ENCODE measurements at regions not wholly inside any gene's neighbourhood (a gene's known extent, or its start where the extent isn't known, plus 50 kb on each side); places are given as distances from the start of the nearest gene placed in this dataset.

DNA sequence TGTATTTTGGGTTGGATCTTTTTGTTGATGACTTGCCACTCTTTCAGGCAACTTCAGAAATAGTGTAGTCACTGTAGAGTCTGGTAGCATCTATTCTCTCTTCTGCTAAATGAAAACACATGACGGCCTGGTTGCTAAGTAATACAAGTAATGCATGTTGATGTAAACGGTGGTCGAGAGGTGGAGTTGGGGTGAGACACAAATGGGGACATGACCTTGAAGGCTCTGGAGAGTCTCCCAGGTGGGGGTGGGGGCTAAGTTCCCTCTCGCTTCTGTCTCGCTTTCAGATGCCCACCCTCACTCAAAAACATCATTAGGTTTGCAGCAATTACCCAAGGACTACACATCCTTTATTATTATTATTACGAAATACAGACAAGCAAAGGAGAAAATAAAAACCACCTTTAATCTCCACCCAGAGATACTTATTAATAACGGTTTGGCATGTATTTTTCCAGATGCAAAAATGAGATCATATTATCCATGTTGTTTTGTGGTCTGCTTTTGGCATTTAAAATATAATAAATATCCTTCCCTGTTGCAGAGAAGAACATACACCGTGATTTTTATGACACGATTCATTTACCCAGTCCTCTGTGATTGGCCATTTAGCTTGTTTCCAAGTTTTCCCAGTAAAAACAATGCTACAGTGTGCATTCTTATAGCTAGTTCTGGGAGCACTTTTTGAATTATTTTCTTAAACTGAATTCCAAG, 138.1 kb downstream of the MIS18A start:
- Mint-ChIP-seq H3K4me3 (no peak overlapping the region), H3K4me1 (peaks cover 28% of the 10 kb centered on the region), H3K27ac (ENCODE audit: unreplicated experiment) (no peak overlapping the region), H3K27me3 (ENCODE audit: low read depth) (no peaks in the 10 kb centered on the region), H3K9me3 (peaks cover 5% of the 10 kb centered on the region), H3K36me3 (ENCODE audit: low read depth) (no peaks in the 10 kb centered on the region)
- DNase-seq (ENCODE audit: low read depth, low spot score) = no peak
- TF ChIP-seq, protein P1, sequence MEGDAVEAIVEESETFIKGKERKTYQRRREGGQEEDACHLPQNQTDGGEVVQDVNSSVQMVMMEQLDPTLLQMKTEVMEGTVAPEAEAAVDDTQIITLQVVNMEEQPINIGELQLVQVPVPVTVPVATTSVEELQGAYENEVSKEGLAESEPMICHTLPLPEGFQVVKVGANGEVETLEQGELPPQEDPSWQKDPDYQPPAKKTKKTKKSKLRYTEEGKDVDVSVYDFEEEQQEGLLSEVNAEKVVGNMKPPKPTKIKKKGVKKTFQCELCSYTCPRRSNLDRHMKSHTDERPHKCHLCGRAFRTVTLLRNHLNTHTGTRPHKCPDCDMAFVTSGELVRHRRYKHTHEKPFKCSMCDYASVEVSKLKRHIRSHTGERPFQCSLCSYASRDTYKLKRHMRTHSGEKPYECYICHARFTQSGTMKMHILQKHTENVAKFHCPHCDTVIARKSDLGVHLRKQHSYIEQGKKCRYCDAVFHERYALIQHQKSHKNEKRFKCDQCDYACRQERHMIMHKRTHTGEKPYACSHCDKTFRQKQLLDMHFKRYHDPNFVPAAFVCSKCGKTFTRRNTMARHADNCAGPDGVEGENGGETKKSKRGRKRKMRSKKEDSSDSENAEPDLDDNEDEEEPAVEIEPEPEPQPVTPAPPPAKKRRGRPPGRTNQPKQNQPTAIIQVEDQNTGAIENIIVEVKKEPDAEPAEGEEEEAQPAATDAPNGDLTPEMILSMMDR (conservative IDR thresholded peaks at IDR 0.05) = no peak

DNA sequence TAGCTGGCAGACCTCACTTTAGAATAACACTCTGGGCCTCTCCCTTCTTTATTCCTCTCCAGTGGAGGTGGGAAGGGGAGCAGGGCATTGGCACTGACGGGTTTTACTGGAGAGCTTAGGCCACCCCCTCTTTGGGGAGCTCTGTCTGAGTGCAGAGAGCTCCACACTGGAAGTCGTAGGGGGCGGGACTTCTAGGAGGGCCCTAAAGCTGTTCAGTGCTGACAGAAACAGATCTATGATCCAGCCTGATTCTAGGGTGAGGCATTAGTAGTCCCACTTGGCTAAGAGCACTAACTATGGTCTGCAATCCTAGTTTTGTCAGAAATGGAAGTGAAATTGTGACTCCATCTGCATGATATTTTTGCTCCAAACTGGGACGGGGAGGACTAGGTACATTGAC, 138.7 kb downstream of the MIS18A start:
- TF ChIP-seq, protein P1 (conservative IDR thresholded peaks at IDR 0.05) = no peak
- DNase-seq (ENCODE audit: low read depth, low spot score) = no peak
- Mint-ChIP-seq H3K27me3 (ENCODE audit: low read depth) (no peaks in the 10 kb centered on the region), H3K9me3 (peaks cover 5% of the 10 kb centered on the region), H3K27ac (ENCODE audit: unreplicated experiment) (no peak overlapping the region), H3K4me3 (no peak overlapping the region), H3K36me3 (ENCODE audit: low read depth) (no peaks in the 10 kb centered on the region), H3K4me1 (peaks cover 28% of the 10 kb centered on the region)

- DNase-seq (ENCODE audit: low read depth, low spot score) = no peak
- Mint-ChIP-seq H3K9me3 (peaks cover 5% of the 10 kb centered on the region), H3K36me3 (ENCODE audit: low read depth) (no peaks in the 10 kb centered on the region), H3K27ac (ENCODE audit: unreplicated experiment) (peak overlapping the region; percentile 76), H3K27me3 (ENCODE audit: low read depth) (no peaks in the 10 kb centered on the region), H3K4me3 (no peak overlapping the region), H3K4me1 (peaks cover 21% of the 10 kb centered on the region)
- TF ChIP-seq, protein P1 (conservative IDR thresholded peaks at IDR 0.05) = no peak
Measured at GRCh38 chr21:32138658-32139057, 140.2 kb downstream of the MIS18A start.

GRCh38 chr21:32137931-32138330, 140.9 kb downstream of the MIS18A start:
- TF ChIP-seq, protein P1 (conservative IDR thresholded peaks at IDR 0.05) = no peak
- H3K9me3 Mint-ChIP-seq = peaks cover 5% of the 10 kb centered on the region
- peaks cover 13% of the 10 kb centered on the region for H3K4me1 Mint-ChIP-seq
- no peaks in the 10 kb centered on the region for H3K27me3 Mint-ChIP-seq (ENCODE audit: low read depth)
- H3K27ac Mint-ChIP-seq (ENCODE audit: unreplicated experiment) = no peak overlapping the region
- H3K4me3 Mint-ChIP-seq = no peak overlapping the region
- H3K36me3 Mint-ChIP-seq (ENCODE audit: low read depth) = no peaks in the 10 kb centered on the region
- no peak for DNase-seq (ENCODE audit: low read depth, low spot score)

- Mint-ChIP-seq H3K9me3 (peaks cover 5% of the 10 kb centered on the region), H3K4me3 (no peak overlapping the region), H3K27me3 (ENCODE audit: low read depth) (no peaks in the 10 kb centered on the region), H3K27ac (ENCODE audit: unreplicated experiment) (no peak overlapping the region), H3K4me1 (peaks cover 7% of the 10 kb centered on the region), H3K36me3 (ENCODE audit: low read depth) (no peaks in the 10 kb centered on the region)
- TF ChIP-seq, protein P1 (conservative IDR thresholded peaks at IDR 0.05) = no peak
- no peak for DNase-seq (ENCODE audit: low read depth, low spot score)
Measured at GRCh38 chr21:32137266-32137665, 141.6 kb downstream of the MIS18A start.
